B cell (primary cell): ENCODE measurements at regions not wholly inside any gene's neighbourhood (a gene's known extent, or its start where the extent isn't known, plus 50 kb on each side); places are given as distances from the start of the nearest gene placed in this dataset.

Experiments used
- ATAC-seq: fragments of 200-7000 bp; cut with Tn5 transposase; one replicate; pipeline ENCODE4 v1.10.0; 2021; ENCODE audit warnings: low read depth, mild to moderate bottlenecking, moderate number of reproducible peaks, moderate library complexity
- CTCF ChIA-PET: fragments of 350-600 bp; sonication (Branson Sonifier 250); formaldehyde crosslinking; loops from one replicate; lab custom pipeline; 2021; ENCODE audit warnings: antibody characterized with exemption, inconsistent platforms; lab: Charles Lee
- POLR2A ChIA-PET: fragments of 350-600 bp; sonication (Branson Sonifier 250); formaldehyde crosslinking; loops from one replicate; lab custom pipeline; 2021; ENCODE audit warnings: antibody characterized with exemption; lab: Charles Lee
- DNase-seq: peaks from one replicate; pipeline ENCODE4 v3.0.0; 2013
- H2AFZ ChIP-seq: 2 replicates; pipeline ENCODE4 v1.6.1; 2012; ENCODE audit warnings: mild to moderate bottlenecking, low read depth, low read length; ENCODE audit not compliant: insufficient read depth, poor library complexity, severe bottlenecking
- H3K27ac ChIP-seq, 2 donors: 1 replicate in 1 of 2; 2 replicates in 1 of 2; pipeline ENCODE4 v1.5.1; 2012 to 2013; ENCODE audit warnings: low read length in 2 of 2, mild to moderate bottlenecking in 2 of 2, moderate library complexity in 1 of 2
- H3K27me3 ChIP-seq, 4 experiments: fragments of 200-600 bp in 1 of 4; sonication (generic) in 1 of 4; replicated peaks in 1 of 4; 1 replicate in 2 of 4; 2 replicates in 2 of 4; pipeline versions ENCODE4 v1.6.1 to v1.7.0; 2013 to 2016; ENCODE audit warnings: low read length in 3 of 4, mild to moderate bottlenecking in 2 of 4, mixed read lengths in 1 of 4, moderate library complexity in 1 of 4; ENCODE audit not compliant: insufficient read depth in 4 of 4, control insufficient read depth in 3 of 4; ENCODE audit errors: control extremely low read depth in 1 of 4
- H3K36me3 ChIP-seq, 2 experiments: replicated peaks in 1 of 2; 1 replicate in 1 of 2; 2 replicates in 1 of 2; pipeline versions ENCODE4 v1.6.1 to v1.7.1; 2013; ENCODE audit warnings: low read length in 1 of 2; ENCODE audit not compliant: insufficient read depth in 2 of 2, control insufficient read depth in 1 of 2; ENCODE audit errors: control extremely low read depth in 1 of 2, extremely low read depth in 1 of 2
- H3K4me1 ChIP-seq, 2 donors: fragments of 200-600 bp in 1 of 2; sonication (generic) in 1 of 2; 1 replicate in 1 of 2; 2 replicates in 1 of 2; pipeline versions ENCODE4 v1.5.1 to v1.6.1; 2013 to 2017; ENCODE audit warnings: low read length in 2 of 2; ENCODE audit not compliant: control insufficient read depth in 2 of 2, insufficient read depth in 2 of 2
- H3K4me2 ChIP-seq: replicated peaks from 2 replicates; pipeline ENCODE3; 2012; ENCODE audit warnings: mild to moderate bottlenecking, low read depth, low read length; ENCODE audit not compliant: poor library complexity, severe bottlenecking
- H3K4me3 ChIP-seq, 5 experiments: fragments of 200-600 bp in 1 of 5; sonication (generic) in 1 of 5; 1 replicate in 3 of 5; 2 replicates in 2 of 5; pipeline versions ENCODE4 v1.5.1 to v1.7.0; 2011 to 2016; ENCODE audit warnings: low read length in 4 of 5, mild to moderate bottlenecking in 4 of 5, low read depth in 2 of 5, control low read depth in 1 of 5, moderate library complexity in 1 of 5; ENCODE audit not compliant: insufficient read depth in 1 of 5; ENCODE audit errors: control extremely low read depth in 1 of 5, extremely low read depth in 1 of 5
- H3K79me2 ChIP-seq: fragments of 200-600 bp; sonication (generic); one replicate; pipeline ENCODE4 v1.6.0; 2016; ENCODE audit warnings: low read length; ENCODE audit not compliant: control insufficient read depth, insufficient read depth
- H3K9ac ChIP-seq: fragments of 200-600 bp; sonication (generic); 2 replicates; pipeline ENCODE4 v1.6.1; 2017; ENCODE audit warnings: mild to moderate bottlenecking, low read length, moderate library complexity
- H3K9me3 ChIP-seq, 3 donors: one replicate each; pipeline versions ENCODE4 v1.6.1 to v1.7.1; 2013; ENCODE audit warnings: low read length in 2 of 3; ENCODE audit not compliant: control insufficient read depth in 2 of 3, insufficient read depth in 1 of 3; ENCODE audit errors: control extremely low read depth in 1 of 3
- H4K20me1 ChIP-seq: 2 replicates; pipeline ENCODE4 v1.6.0; 2012; ENCODE audit warnings: mild to moderate bottlenecking, low read length; ENCODE audit not compliant: insufficient read depth, control insufficient read depth, poor library complexity, severe bottlenecking
- H3K27ac Mint-ChIP-seq: one replicate; pipeline ENCODE4 v1.8.0; 2021; ENCODE audit warnings: mixed read lengths
- H3K27me3 Mint-ChIP-seq: one replicate; pipeline ENCODE4 v1.8.0; 2021; ENCODE audit warnings: mixed read lengths
- H3K4me1 Mint-ChIP-seq: one replicate; pipeline ENCODE4 v1.8.0; 2021; ENCODE audit warnings: mixed read lengths
- H3K4me3 Mint-ChIP-seq: one replicate; pipeline ENCODE4 v1.8.0; 2021; ENCODE audit warnings: mixed read lengths
- H3K9me3 Mint-ChIP-seq: one replicate; pipeline ENCODE4 v1.8.0; 2022; ENCODE audit warnings: mixed read lengths; ENCODE audit not compliant: insufficient read depth
- EZH2 ChIP-seq: IDR thresholded peaks from 2 replicates; pipeline ENCODE4 v1.6.1; 2012; ENCODE audit warnings: borderline replicate concordance, low read depth, mild to moderate bottlenecking, moderate library complexity, low read length; ENCODE audit not compliant: insufficient read depth, poor library complexity, severe bottlenecking
- WGBS: methylation state at CpG from one replicate; pipeline ENCODE4 v1.1.5; 2013; ENCODE audit warnings: missing lambda C conversion rate; ENCODE audit not compliant: insufficient coverage; 5-methylcytosine and 5-hydroxymethylcytosine counted together
- intact Hi-C: fragments of 100-400 bp; cut with micrococcal nuclease; formaldehyde crosslinking; loops from one replicate; pipeline ENCODE4 v1.10.0; 2022
- TF ChIP-seq, protein P1 (sequence below): fragments of 200-600 bp; IDR thresholded peaks from one replicate; pipeline ENCODE4 v1.8.0; 2022; ENCODE audit warnings: antibody characterized with exemption, mild to moderate bottlenecking

DNA sequence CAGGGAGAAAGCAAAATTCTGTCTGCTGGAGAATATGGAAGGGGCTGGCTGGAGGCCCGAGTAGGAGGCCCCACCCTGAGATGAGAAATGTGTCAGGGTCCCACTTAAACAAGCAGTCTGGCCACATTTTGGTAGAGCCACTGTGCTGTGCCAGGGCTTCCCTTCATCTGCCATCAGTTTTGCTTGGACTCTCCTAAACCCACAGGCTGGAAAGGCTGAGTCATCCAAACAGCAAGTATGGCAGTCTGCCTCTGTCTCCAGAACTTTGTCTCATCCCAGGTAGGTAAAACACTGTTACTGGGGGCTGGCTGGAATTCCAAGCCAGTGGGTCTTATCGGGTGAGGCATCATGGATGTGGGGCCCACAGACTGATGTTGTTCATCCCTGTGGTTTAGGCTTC is 1390.6 kb downstream of the UQCRFS1 start:
- no peak overlapping the region for H3K4me3 ChIP-seq
- Mint-ChIP-seq H3K4me3 (no peak overlapping the region), H3K27ac (no peak overlapping the region), H3K9me3 (peaks cover 4% of the 10 kb centered on the region), H3K27me3 (no peaks in the 10 kb centered on the region), H3K4me1 (no peaks in the 10 kb centered on the region)
- CTCF ChIA-PET: no interaction called here
- ATAC-seq (no peak), DNase-seq (no peak)
- no peak overlapping the region for H3K4me2 ChIP-seq
- peaks cover 5% of the 10 kb centered on the region for H4K20me1 ChIP-seq
- H3K79me2 ChIP-seq: no peaks in the 10 kb centered on the region
- H3K27ac ChIP-seq: no peak overlapping the region
- peaks cover 0 to 4% (median 0%) of the 10 kb centered on the region in 3 donors for H3K9me3 ChIP-seq
- H3K4me1 ChIP-seq: no peaks in the 10 kb centered on the region
- H3K36me3 ChIP-seq: no peaks in the 10 kb centered on the region
- 89% methylated on average over 1 of the region's 2 CpGs for WGBS
- H3K9ac ChIP-seq: no peak overlapping the region
- intact Hi-C loops: no loop called here
- POLR2A ChIA-PET: no interaction called here
- no peaks in the 10 kb centered on the region for H3K27me3 ChIP-seq
- no peak overlapping the region for H2AFZ ChIP-seq
- TF ChIP-seq, protein P1, sequence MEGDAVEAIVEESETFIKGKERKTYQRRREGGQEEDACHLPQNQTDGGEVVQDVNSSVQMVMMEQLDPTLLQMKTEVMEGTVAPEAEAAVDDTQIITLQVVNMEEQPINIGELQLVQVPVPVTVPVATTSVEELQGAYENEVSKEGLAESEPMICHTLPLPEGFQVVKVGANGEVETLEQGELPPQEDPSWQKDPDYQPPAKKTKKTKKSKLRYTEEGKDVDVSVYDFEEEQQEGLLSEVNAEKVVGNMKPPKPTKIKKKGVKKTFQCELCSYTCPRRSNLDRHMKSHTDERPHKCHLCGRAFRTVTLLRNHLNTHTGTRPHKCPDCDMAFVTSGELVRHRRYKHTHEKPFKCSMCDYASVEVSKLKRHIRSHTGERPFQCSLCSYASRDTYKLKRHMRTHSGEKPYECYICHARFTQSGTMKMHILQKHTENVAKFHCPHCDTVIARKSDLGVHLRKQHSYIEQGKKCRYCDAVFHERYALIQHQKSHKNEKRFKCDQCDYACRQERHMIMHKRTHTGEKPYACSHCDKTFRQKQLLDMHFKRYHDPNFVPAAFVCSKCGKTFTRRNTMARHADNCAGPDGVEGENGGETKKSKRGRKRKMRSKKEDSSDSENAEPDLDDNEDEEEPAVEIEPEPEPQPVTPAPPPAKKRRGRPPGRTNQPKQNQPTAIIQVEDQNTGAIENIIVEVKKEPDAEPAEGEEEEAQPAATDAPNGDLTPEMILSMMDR: no peak
- TF ChIP-seq EZH2: no peak

DNA sequence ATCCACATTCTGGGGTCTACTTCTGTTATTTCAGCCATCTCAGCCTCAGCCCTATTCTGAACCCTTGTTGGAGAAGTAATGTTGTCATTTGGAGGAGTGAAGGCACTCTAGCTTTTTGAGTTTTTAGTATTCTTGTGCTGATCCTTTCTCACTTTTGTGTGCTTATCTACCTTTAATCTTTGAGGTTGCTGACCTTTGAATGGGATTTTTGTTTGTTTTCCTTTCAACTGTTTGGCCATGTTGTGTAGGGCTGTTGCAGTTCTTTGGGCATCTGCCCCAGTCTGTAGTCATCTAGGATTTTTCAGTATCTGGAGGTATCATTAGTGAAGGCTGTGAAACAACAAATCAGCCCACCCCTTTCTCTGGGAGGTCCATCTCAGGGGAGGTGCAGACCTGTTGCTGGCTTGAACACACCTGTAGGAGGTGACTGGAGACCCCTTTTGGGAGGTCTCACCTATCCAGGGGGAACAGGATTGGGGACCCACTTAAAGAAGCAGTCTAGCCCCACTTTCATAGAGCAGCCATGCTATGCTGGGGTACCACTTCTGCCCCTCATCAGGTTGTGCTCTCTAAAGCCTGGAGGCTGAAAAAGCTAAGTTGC is 1391.4 kb downstream of the UQCRFS1 start:
- Mint-ChIP-seq H3K27ac (no peak overlapping the region), H3K9me3 (peaks cover 8% of the 10 kb centered on the region), H3K4me1 (no peaks in the 10 kb centered on the region), H3K27me3 (no peaks in the 10 kb centered on the region), H3K4me3 (no peak overlapping the region)
- Histone ChIP-seq H3K9ac (no peak overlapping the region), H3K4me2 (no peak overlapping the region), H2AFZ (no peak overlapping the region), H3K27ac (no peak overlapping the region), H3K4me3 (no peak overlapping the region), H3K36me3 (no peaks in the 10 kb centered on the region), H3K9me3 (peaks cover 0 to 4% (median 0%) of the 10 kb centered on the region in 3 donors), H3K4me1 (no peaks in the 10 kb centered on the region), H3K27me3 (no peaks in the 10 kb centered on the region), H4K20me1 (peaks cover 5% of the 10 kb centered on the region), H3K79me2 (peaks cover 4% of the 10 kb centered on the region)
- ChIA-PET POLR2A (no interaction called here), CTCF (no interaction called here)
- TF ChIP-seq EZH2: no peak
- TF ChIP-seq, protein P1: no peak
- ATAC-seq: no peak
- intact Hi-C loops: no loop called here
- no peak for DNase-seq
